ENCODE measurements at regions not wholly inside any gene's neighbourhood (a gene's known extent, or its start where the extent isn't known, plus 50 kb on each side); places are given as distances from the start of the nearest gene placed in this dataset.

DNA sequence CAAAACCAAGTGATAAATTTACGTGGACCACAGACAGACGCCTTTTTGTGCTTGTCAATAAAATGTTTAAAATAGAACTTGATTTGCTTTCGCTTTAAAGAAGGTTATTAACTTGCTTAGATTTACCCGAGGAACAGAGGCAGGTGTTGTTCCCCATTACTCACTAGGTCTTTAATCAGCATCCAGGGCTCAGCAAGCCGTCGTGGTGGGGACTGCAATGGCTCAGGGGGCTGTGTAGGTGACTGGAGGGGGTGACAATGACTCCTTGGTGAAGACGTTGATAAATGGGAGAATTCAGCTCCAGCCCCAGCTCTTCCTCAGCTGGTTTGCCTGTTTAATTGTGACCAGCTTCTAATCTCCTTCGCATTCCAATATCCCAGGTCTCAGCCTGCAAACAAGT is 231.4 kb downstream of the TMEM114 start:
- Histone ChIP-seq H3K36me3 (ENCODE audit: control insufficient read depth in 2 of 2, insufficient read depth in 1 of 2, low read length in 2 of 2) (no peaks in the 10 kb centered on the region), H3K4me1 (ENCODE audit: control insufficient read depth, insufficient read depth, low read length) (no peaks in the 10 kb centered on the region), H3K27ac (ENCODE audit: extremely low read depth, low read depth, low read length) (no peak overlapping the region), H3K4me3 (ENCODE audit: low read depth, low read length) (no peak overlapping the region), H3K9me3 (ENCODE audit: control insufficient read depth, insufficient read depth, low read depth, low read length) (no peaks in the 10 kb centered on the region)
- TF ChIP-seq, protein P1, sequence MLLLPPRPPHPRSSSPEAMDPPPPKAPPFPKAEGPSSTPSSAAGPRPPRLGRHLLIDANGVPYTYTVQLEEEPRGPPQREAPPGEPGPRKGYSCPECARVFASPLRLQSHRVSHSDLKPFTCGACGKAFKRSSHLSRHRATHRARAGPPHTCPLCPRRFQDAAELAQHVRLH (tag by site-specific recombination; IDR thresholded peaks at IDR 0.05): no peak
- TF ChIP-seq ZNF514 (tag by site-specific recombination; IDR thresholded peaks at IDR 0.05): no peak
- TF ChIP-seq ZNF785 (tag by site-specific recombination; IDR thresholded peaks at IDR 0.05): no peak
- no peak for TF ChIP-seq ZNF155 (tag by site-specific recombination; IDR thresholded peaks at IDR 0.05)
- no peak for TF ChIP-seq ZNF660 (tag by site-specific recombination; IDR thresholded peaks at IDR 0.05)
- TF ChIP-seq, protein P2, sequence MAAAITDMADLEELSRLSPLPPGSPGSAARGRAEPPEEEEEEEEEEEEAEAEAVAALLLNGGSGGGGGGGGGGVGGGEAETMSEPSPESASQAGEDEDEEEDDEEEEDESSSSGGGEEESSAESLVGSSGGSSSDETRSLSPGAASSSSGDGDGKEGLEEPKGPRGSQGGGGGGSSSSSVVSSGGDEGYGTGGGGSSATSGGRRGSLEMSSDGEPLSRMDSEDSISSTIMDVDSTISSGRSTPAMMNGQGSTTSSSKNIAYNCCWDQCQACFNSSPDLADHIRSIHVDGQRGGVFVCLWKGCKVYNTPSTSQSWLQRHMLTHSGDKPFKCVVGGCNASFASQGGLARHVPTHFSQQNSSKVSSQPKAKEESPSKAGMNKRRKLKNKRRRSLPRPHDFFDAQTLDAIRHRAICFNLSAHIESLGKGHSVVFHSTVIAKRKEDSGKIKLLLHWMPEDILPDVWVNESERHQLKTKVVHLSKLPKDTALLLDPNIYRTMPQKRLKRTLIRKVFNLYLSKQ (tag by site-specific recombination; IDR thresholded peaks at IDR 0.05; ENCODE audit: borderline replicate concordance): no peak
- no peak for TF ChIP-seq ZNF561 (tag by site-specific recombination; IDR thresholded peaks at IDR 0.05; ENCODE audit: borderline replicate concordance)
- no peak for TF ChIP-seq TSHZ1 (tag by site-specific recombination; IDR thresholded peaks at IDR 0.05; ENCODE audit: borderline replicate concordance)
- no peak for TF ChIP-seq ZBTB7A (tag by site-specific recombination; IDR thresholded peaks at IDR 0.05; ENCODE audit: low read depth)
- no peak for TF ChIP-seq ZNF223 (tag by site-specific recombination; IDR thresholded peaks at IDR 0.05)
- no peak for TF ChIP-seq ZFP69B (tag by site-specific recombination; IDR thresholded peaks at IDR 0.05)
- TF ChIP-seq ZNF585B (tag by site-specific recombination; IDR thresholded peaks at IDR 0.05): no peak
- no peak for TF ChIP-seq ZSCAN18 (tag by site-specific recombination; IDR thresholded peaks at IDR 0.05)
- no peak for TF ChIP-seq ZNF629 (tag by site-specific recombination; IDR thresholded peaks at IDR 0.05)
- TF ChIP-seq PRDM1 (tag by site-specific recombination; IDR thresholded peaks at IDR 0.05): no peak
- TF ChIP-seq ZNF560 (tag by site-specific recombination; IDR thresholded peaks at IDR 0.05; ENCODE audit: borderline replicate concordance): no peak
- TF ChIP-seq ZNF600 (tag by site-specific recombination; IDR thresholded peaks at IDR 0.05): no peak
- CTCF ChIA-PET: no interaction called here
- POLR2A ChIA-PET: no interaction called here

DNA sequence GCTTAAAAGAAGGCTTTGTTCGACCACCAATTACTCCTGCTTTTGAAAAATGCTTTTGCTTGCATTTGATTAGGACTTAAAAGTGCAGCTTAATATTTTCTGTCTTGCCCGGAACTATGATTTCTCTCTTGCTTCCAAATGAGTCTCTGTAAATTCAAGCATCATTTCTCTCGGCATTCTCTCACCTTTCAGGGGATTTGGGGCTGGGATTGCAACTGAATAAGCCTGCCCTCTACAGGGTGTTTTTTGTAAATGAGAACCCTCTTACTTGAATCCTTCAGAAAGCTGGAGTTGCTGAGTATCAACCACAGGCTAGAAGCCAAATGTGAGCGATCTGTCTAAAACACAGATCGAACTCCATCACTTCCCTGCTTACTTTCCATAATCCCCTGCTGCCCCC is 234.6 kb downstream of the TMEM114 start:
- H3K27ac ChIP-seq (ENCODE audit: extremely low read depth, low read depth, low read length): no peak overlapping the region
- no peaks in the 10 kb centered on the region for H3K9me3 ChIP-seq (ENCODE audit: control insufficient read depth, insufficient read depth, low read depth, low read length)
- ChIA-PET POLR2A (no interaction called here), CTCF (interaction anchor here (0.6 to 1.3 kb wide), 3 partner anchors 11 to 339 kb away, joined by 3 to 4 read pairs (median 3); no protein-coding TSS in a partner anchor)
- H3K4me3 ChIP-seq (ENCODE audit: low read depth, low read length): no peak overlapping the region
- H3K36me3 ChIP-seq (ENCODE audit: control insufficient read depth in 2 of 2, insufficient read depth in 1 of 2, low read length in 2 of 2): no peaks in the 10 kb centered on the region
- H3K4me1 ChIP-seq (ENCODE audit: control insufficient read depth, insufficient read depth, low read length): no peaks in the 10 kb centered on the region
- TF ChIP-seq ZNF362 (tag by site-specific recombination; IDR thresholded peaks at IDR 0.05) (no peak), ELK4 (IDR thresholded peaks at IDR 0.05; ENCODE audit: borderline replicate concordance, low read depth, low read length) (no peak), ZBTB48 (tag by site-specific recombination; IDR thresholded peaks at IDR 0.05) (no peak), ZNF513 (tag by site-specific recombination; IDR thresholded peaks at IDR 0.05) (no peak), BCL6B (tag by site-specific recombination; IDR thresholded peaks at IDR 0.05) (no peak), ZNF239 (tag by site-specific recombination; IDR thresholded peaks at IDR 0.05) (no peak), ZNF341 (tag by site-specific recombination; IDR thresholded peaks at IDR 0.05; ENCODE audit: low read depth) (no peak)
